ENCODE measurements at regions not wholly inside any gene's neighbourhood (a gene's known extent, or its start where the extent isn't known, plus 50 kb on each side); places are given as distances from the start of the nearest gene placed in this dataset.
A peak's percentile ranks its signal among the peaks of the same experiment; 100 is the strongest.

- H3K4me3 ChIP-seq = no peak overlapping the region
- DNase-seq (ENCODE audit: low spot score in 2 of 2) = no peak
- no peaks in the 10 kb centered on the region for H3K27me3 ChIP-seq
- H3K4me1 ChIP-seq = no peaks in the 10 kb centered on the region
- H3K9me3 ChIP-seq = no peaks in the 10 kb centered on the region
- no peaks in the 10 kb centered on the region for H3K36me3 ChIP-seq
- intact Hi-C loops (cut with DNase I; ENCODE audit: low total_unique reads) = no loop called here
- TF ChIP-seq CTCF (IDR thresholded peaks at IDR 0.05) (no peak), POLR2AphosphoS5 (IDR thresholded peaks at IDR 0.05) (no peak), POLR2A (IDR thresholded peaks at IDR 0.05) (no peak)
- peak overlapping the region; percentile 12 to 41 for H3K27ac ChIP-seq
Measured at GRCh38 chr4:67106861-67107460, 438.3 kb downstream of the CENPC start.

- H3K36me3 ChIP-seq = no peaks in the 10 kb centered on the region
- TF ChIP-seq CTCF (IDR thresholded peaks at IDR 0.05) (no peak), POLR2AphosphoS5 (IDR thresholded peaks at IDR 0.05) (no peak), POLR2A (IDR thresholded peaks at IDR 0.05) (no peak)
- H3K9me3 ChIP-seq = no peaks in the 10 kb centered on the region
- intact Hi-C loops (cut with DNase I; ENCODE audit: low total_unique reads) = no loop called here
- DNase-seq (ENCODE audit: low spot score in 2 of 2) = no peak
- H3K27me3 ChIP-seq = no peaks in the 10 kb centered on the region
- no peaks in the 10 kb centered on the region for H3K4me1 ChIP-seq
- H3K4me3 ChIP-seq = no peak overlapping the region
- H3K27ac ChIP-seq = no peak overlapping the region
Measured at GRCh38 chr4:67104145-67104544, 441.2 kb downstream of the CENPC start.

GRCh38 chr4:67103001-67103747 is 442.1 kb downstream of the CENPC start:
- Histone ChIP-seq H3K27ac (no peak overlapping the region), H3K9me3 (no peaks in the 10 kb centered on the region), H3K36me3 (no peaks in the 10 kb centered on the region), H3K4me1 (no peaks in the 10 kb centered on the region), H3K4me3 (no peak overlapping the region), H3K27me3 (no peaks in the 10 kb centered on the region)
- intact Hi-C loops (cut with DNase I; ENCODE audit: low total_unique reads) = no loop called here
- TF ChIP-seq POLR2A (IDR thresholded peaks at IDR 0.05) = no peak
- no peak for TF ChIP-seq POLR2AphosphoS5 (IDR thresholded peaks at IDR 0.05)
- TF ChIP-seq CTCF (IDR thresholded peaks at IDR 0.05) = no peak
- no peak for DNase-seq (ENCODE audit: low spot score in 2 of 2)

GRCh38 chr4:67101612-67102011 is 443.7 kb downstream of the CENPC start:
- no peak for TF ChIP-seq CTCF (IDR thresholded peaks at IDR 0.05)
- no peak for TF ChIP-seq POLR2AphosphoS5 (IDR thresholded peaks at IDR 0.05)
- no peak for TF ChIP-seq POLR2A (IDR thresholded peaks at IDR 0.05)
- intact Hi-C loops (cut with DNase I; ENCODE audit: low total_unique reads) = no loop called here
- DNase-seq (ENCODE audit: low spot score in 2 of 2) = no peak
- Histone ChIP-seq H3K36me3 (no peaks in the 10 kb centered on the region), H3K4me3 (no peak overlapping the region), H3K9me3 (no peaks in the 10 kb centered on the region), H3K27me3 (no peaks in the 10 kb centered on the region), H3K27ac (no peak overlapping the region), H3K4me1 (no peaks in the 10 kb centered on the region)

GRCh38 chr4:67092351-67092750 is 453.0 kb downstream of the CENPC start:
- no peak for DNase-seq (ENCODE audit: low spot score in 2 of 2)
- no peak overlapping the region for H3K27ac ChIP-seq
- no peak overlapping the region for H3K4me3 ChIP-seq
- H3K36me3 ChIP-seq = no peaks in the 10 kb centered on the region
- no peaks in the 10 kb centered on the region for H3K27me3 ChIP-seq
- H3K4me1 ChIP-seq = no peaks in the 10 kb centered on the region
- intact Hi-C loops (cut with DNase I; ENCODE audit: low total_unique reads) = no loop called here
- TF ChIP-seq POLR2A (IDR thresholded peaks at IDR 0.05) (no peak), CTCF (IDR thresholded peaks at IDR 0.05) (no peak), POLR2AphosphoS5 (IDR thresholded peaks at IDR 0.05) (no peak)
- no peaks in the 10 kb centered on the region for H3K9me3 ChIP-seq

Measured in breast epithelium (tissue), 4 donors.